ENCODE measurements at regions not wholly inside any gene's neighbourhood (a gene's known extent, or its start where the extent isn't known, plus 50 kb on each side); places are given as distances from the start of the nearest gene placed in this dataset.

- no peaks in the 10 kb centered on the region for H3K9me3 ChIP-seq
- no peak overlapping the region for H3K4me3 ChIP-seq
- no peak for TF ChIP-seq CTCF (IDR thresholded peaks at IDR 0.05)
- intact Hi-C loops (cut with DNase I, micrococcal nuclease) = no loop called here
- H3K36me3 ChIP-seq (ENCODE audit: low read depth) = no peaks in the 10 kb centered on the region
- DNase-seq (peak in 1 of 3 donors; percentile 5), ATAC-seq (no peak)
- no peaks in the 10 kb centered on the region for H3K4me1 ChIP-seq (ENCODE audit: low read depth)
Observed at GRCh38 chr7:82521906-82522445, 78.4 kb upstream of the CACNA2D1 start.

DNA sequence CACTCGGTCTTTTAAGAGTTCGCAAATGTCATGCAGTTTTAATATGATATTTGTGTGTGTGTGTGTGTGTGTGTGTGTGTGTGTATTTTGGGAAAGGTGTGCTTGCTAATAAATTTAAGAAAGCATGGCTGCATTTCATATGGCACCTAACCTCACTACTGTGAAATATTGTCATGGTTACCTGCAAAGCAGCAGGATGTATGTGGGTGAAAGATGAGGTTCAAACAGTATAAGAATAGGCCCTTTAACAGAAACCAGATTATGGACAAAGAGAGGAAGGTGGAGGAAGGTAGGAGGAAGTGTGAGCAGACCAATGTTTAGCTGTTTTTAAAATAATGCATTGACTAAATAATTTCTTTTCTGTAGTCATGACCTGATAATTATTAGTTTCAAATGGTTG lies 73.5 kb upstream of the CACNA2D1 start:
- Histone ChIP-seq H3K36me3 (ENCODE audit: low read depth) (no peaks in the 10 kb centered on the region), H3K9me3 (no peaks in the 10 kb centered on the region), H3K4me1 (ENCODE audit: low read depth) (no peaks in the 10 kb centered on the region), H3K4me3 (no peak overlapping the region)
- no peak for DNase-seq
- intact Hi-C loops (cut with DNase I, micrococcal nuclease) = no loop called here
- ATAC-seq = no peak
- TF ChIP-seq CTCF (IDR thresholded peaks at IDR 0.05) = no peak

DNA sequence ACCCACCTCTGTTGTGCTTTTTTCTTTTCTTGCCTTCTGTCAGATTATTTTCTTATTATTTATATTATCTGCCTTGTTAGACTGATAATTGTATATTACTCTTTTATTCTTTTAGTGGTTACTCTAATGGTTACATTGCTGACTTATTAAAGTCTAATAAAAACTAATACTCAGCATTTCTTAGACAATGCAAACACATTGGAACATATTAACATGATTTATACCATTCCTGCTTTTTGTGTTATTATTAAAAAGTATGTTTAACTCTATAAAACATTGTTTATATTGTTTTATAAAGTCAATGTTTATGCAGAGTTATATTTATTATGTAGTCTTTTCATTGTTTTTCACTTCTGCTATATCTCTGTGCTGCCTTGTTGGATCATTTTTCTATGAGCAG lies 68.0 kb upstream of the CACNA2D1 start:
- DNase-seq = no peak
- H3K4me1 ChIP-seq (ENCODE audit: low read depth) = no peaks in the 10 kb centered on the region
- H3K36me3 ChIP-seq (ENCODE audit: low read depth) = no peaks in the 10 kb centered on the region
- H3K9me3 ChIP-seq = no peaks in the 10 kb centered on the region
- H3K4me3 ChIP-seq = no peak overlapping the region
- intact Hi-C loops (cut with DNase I, micrococcal nuclease) = no loop called here
- ATAC-seq = no peak
- no peak for TF ChIP-seq CTCF (IDR thresholded peaks at IDR 0.05)

GRCh38 chr7:82507976-82508677 lies 64.5 kb upstream of the CACNA2D1 start:
- H3K9me3 ChIP-seq = no peaks in the 10 kb centered on the region
- H3K4me3 ChIP-seq = no peak overlapping the region
- DNase-seq (peak; percentile 55 to 59 (median 55)), ATAC-seq (peak; percentile 91)
- intact Hi-C loops (cut with DNase I, micrococcal nuclease) = no loop called here
- no peaks in the 10 kb centered on the region for H3K4me1 ChIP-seq (ENCODE audit: low read depth)
- H3K36me3 ChIP-seq (ENCODE audit: low read depth) = no peaks in the 10 kb centered on the region
- TF ChIP-seq CTCF (IDR thresholded peaks at IDR 0.05) = no peak

GRCh38 chr7:82507365-82507975 lies 63.9 kb upstream of the CACNA2D1 start:
- intact Hi-C loops (cut with DNase I, micrococcal nuclease) = no loop called here
- Histone ChIP-seq H3K4me3 (no peak overlapping the region), H3K9me3 (no peaks in the 10 kb centered on the region), H3K4me1 (ENCODE audit: low read depth) (no peaks in the 10 kb centered on the region), H3K36me3 (ENCODE audit: low read depth) (no peaks in the 10 kb centered on the region)
- DNase-seq (peak in 1 of 3 donors; percentile 5), ATAC-seq (peak; percentile 61)
- TF ChIP-seq CTCF (IDR thresholded peaks at IDR 0.05) = no peak
